Omental fat pad (tissue), 3 donors: ENCODE measurements at regions not wholly inside any gene's neighbourhood (a gene's known extent, or its start where the extent isn't known, plus 50 kb on each side); places are given as distances from the start of the nearest gene placed in this dataset.
A peak's percentile ranks its signal among the peaks of the same experiment; 100 is the strongest.

Experiments
- ATAC-seq: fragments of 150-250 bp; one replicate; pipeline ENCODE4 v1.9.1; 2016; ENCODE audit warnings: mild to moderate bottlenecking, moderate library complexity; ENCODE audit not compliant: low FRiP score
- DNase-seq: peaks from one replicate; pipeline ENCODE4 v3.0.0-alpha.2; 2019; ENCODE audit warnings: low spot score
- CTCF ChIP-seq, 3 donors: fragments of 450-650 bp; IDR thresholded peaks; one replicate each; pipeline ENCODE4 v1.5.1; 2016 to 2017; ENCODE audit warnings: antibody characterized with exemption in 3 of 3, mild to moderate bottlenecking in 3 of 3, moderate library complexity in 2 of 3

GRCh38 chr12:127280393-127281275 is 986.3 kb upstream of the TMEM132C start:
- peak in 1 of 3 donors; percentile 44 for TF ChIP-seq CTCF (IDR thresholded peaks at IDR 0.05)
- ATAC-seq (no peak), DNase-seq (no peak)

- DNase-seq (no peak), ATAC-seq (no peak)
- TF ChIP-seq CTCF (IDR thresholded peaks at IDR 0.05), result no peak
These were observed 984.0 kb upstream of the TMEM132C start for GRCh38 chr12:127282786-127283565.

- TF ChIP-seq CTCF (IDR thresholded peaks at IDR 0.05), result no peak
- DNase-seq (no peak), ATAC-seq (no peak)
These were observed 982.9 kb upstream of the TMEM132C start for GRCh38 chr12:127284021-127284420.

- DNase-seq (no peak), ATAC-seq (no peak)
- no peak for TF ChIP-seq CTCF (IDR thresholded peaks at IDR 0.05)
These were observed 982.0 kb upstream of the TMEM132C start for GRCh38 chr12:127284870-127285431.

GRCh38 chr12:127286281-127286680 is 980.7 kb upstream of the TMEM132C start:
- TF ChIP-seq CTCF (IDR thresholded peaks at IDR 0.05), result no peak
- ATAC-seq (no peak), DNase-seq (no peak)

- ATAC-seq, result no peak
- TF ChIP-seq CTCF (IDR thresholded peaks at IDR 0.05), result no peak
- DNase-seq, result no peak
These were observed 979.7 kb upstream of the TMEM132C start for GRCh38 chr12:127287256-127287655.
